SK-N-MC (cell line): ENCODE measurements at regions not wholly inside any gene's neighbourhood (a gene's known extent, or its start where the extent isn't known, plus 50 kb on each side); places are given as distances from the start of the nearest gene placed in this dataset.

Experiments
- EZH2 ChIP-seq: fragments of 200-600 bp; sonication (generic); IDR thresholded peaks from one replicate; pipeline ENCODE4 v1.6.1; 2017; ENCODE audit warnings: antibody characterized with exemption
- POLR2AphosphoS5 ChIP-seq: IDR thresholded peaks from 2 replicates; pipeline ENCODE4 v1.6.1; 2012; ENCODE audit warnings: mild to moderate bottlenecking, low read depth, low read length, borderline replicate concordance

DNA sequence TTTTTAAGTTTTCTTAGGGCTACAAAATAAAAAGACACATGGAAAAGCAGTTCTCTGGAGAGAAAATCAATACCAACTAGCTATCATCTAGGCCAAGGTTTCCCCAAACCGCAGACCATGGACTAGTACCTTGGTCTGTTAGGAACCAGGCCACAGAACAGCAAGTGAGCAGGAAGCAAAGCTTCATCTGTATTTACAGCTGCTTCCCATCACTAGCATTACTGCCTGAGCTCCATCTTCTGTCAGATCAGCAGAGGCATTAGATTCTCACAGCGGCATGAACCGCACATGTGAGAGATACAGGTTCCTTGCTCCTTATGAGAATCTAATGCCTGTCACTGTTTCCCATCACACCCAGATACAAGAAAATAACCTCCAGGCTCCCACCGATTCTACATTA lies 1907.6 kb upstream of the ACO1 start:
- TF ChIP-seq EZH2 (no peak), POLR2AphosphoS5 (no peak)
